ENCODE measurements at regions not wholly inside any gene's neighbourhood (a gene's known extent, or its start where the extent isn't known, plus 50 kb on each side); places are given as distances from the start of the nearest gene placed in this dataset.

- H3K9me3 ChIP-seq: no peaks in the 10 kb centered on the region
- no peaks in the 10 kb centered on the region for H3K36me3 ChIP-seq
- no peaks in the 10 kb centered on the region for H3K27me3 ChIP-seq
- no peak for TF ChIP-seq POLR2A (IDR thresholded peaks at IDR 0.05)
- no peak for TF ChIP-seq CTCF (IDR thresholded peaks at IDR 0.05)
- no peaks in the 10 kb centered on the region for H3K4me1 ChIP-seq
- H3K4me3 ChIP-seq: no peak overlapping the region
- intact Hi-C loops (cut with DNase I; ENCODE audit: low total_unique reads): no loop called here
- no peak for DNase-seq
- no peak overlapping the region for H3K27ac ChIP-seq
Observed at GRCh38 chr20:48257833-48258232, 472.6 kb upstream of the SULF2 start.

GRCh38 chr20:48247961-48248360 lies 462.7 kb upstream of the SULF2 start:
- Histone ChIP-seq H3K27me3 (no peaks in the 10 kb centered on the region), H3K4me3 (no peak overlapping the region), H3K36me3 (no peaks in the 10 kb centered on the region), H3K27ac (no peak overlapping the region), H3K9me3 (no peaks in the 10 kb centered on the region), H3K4me1 (no peaks in the 10 kb centered on the region)
- TF ChIP-seq POLR2A (IDR thresholded peaks at IDR 0.05) (no peak), CTCF (IDR thresholded peaks at IDR 0.05) (no peak)
- intact Hi-C loops (cut with DNase I; ENCODE audit: low total_unique reads): no loop called here
- no peak for DNase-seq

GRCh38 chr20:48246061-48246790 lies 460.9 kb upstream of the SULF2 start:
- Histone ChIP-seq H3K4me3 (no peak overlapping the region), H3K27ac (no peak overlapping the region), H3K27me3 (no peaks in the 10 kb centered on the region), H3K9me3 (no peaks in the 10 kb centered on the region), H3K36me3 (no peaks in the 10 kb centered on the region), H3K4me1 (no peaks in the 10 kb centered on the region)
- no peak for DNase-seq
- TF ChIP-seq POLR2A (IDR thresholded peaks at IDR 0.05) (no peak), CTCF (IDR thresholded peaks at IDR 0.05) (no peak)
- intact Hi-C loops (cut with DNase I; ENCODE audit: low total_unique reads): no loop called here

GRCh38 chr20:48242623-48243022 lies 457.3 kb upstream of the SULF2 start:
- DNase-seq: no peak
- Histone ChIP-seq H3K36me3 (no peaks in the 10 kb centered on the region), H3K27me3 (no peaks in the 10 kb centered on the region), H3K4me3 (no peak overlapping the region), H3K27ac (no peak overlapping the region), H3K9me3 (no peaks in the 10 kb centered on the region), H3K4me1 (peaks cover 0 to 11% of the 10 kb centered on the region in 2 donors)
- TF ChIP-seq POLR2A (IDR thresholded peaks at IDR 0.05) (no peak), CTCF (IDR thresholded peaks at IDR 0.05) (no peak)
- intact Hi-C loops (cut with DNase I; ENCODE audit: low total_unique reads): no loop called here

- no peak for TF ChIP-seq CTCF (IDR thresholded peaks at IDR 0.05)
- no peak for TF ChIP-seq POLR2A (IDR thresholded peaks at IDR 0.05)
- no peak overlapping the region for H3K4me3 ChIP-seq
- intact Hi-C loops (cut with DNase I; ENCODE audit: low total_unique reads): no loop called here
- no peaks in the 10 kb centered on the region for H3K9me3 ChIP-seq
- H3K36me3 ChIP-seq: no peaks in the 10 kb centered on the region
- no peak for DNase-seq
- peaks cover 0 to 12% of the 10 kb centered on the region in 2 donors for H3K4me1 ChIP-seq
- no peaks in the 10 kb centered on the region for H3K27me3 ChIP-seq
- no peak overlapping the region for H3K27ac ChIP-seq
Observed at GRCh38 chr20:48241482-48241881, 456.2 kb upstream of the SULF2 start.
